Brain microvascular endothelial cell (primary cell): ENCODE measurements at regions not wholly inside any gene's neighbourhood (a gene's known extent, or its start where the extent isn't known, plus 50 kb on each side); places are given as distances from the start of the nearest gene placed in this dataset.

Source experiments
- DNase-seq: peaks from one replicate; pipeline ENCODE4 v3.0.0-alpha.2; 2020
- H3K27ac ChIP-seq: fragments of 250-450 bp; sonication (Bioruptor Pico); 2 replicates; pipeline ENCODE4 v1.5.1; 2020; ENCODE audit warnings: mild to moderate bottlenecking, moderate library complexity
- H3K27me3 ChIP-seq: fragments of 250-450 bp; sonication (Bioruptor Pico); replicated peaks from 2 replicates; pipeline ENCODE4 v1.5.1; 2020; ENCODE audit warnings: mild to moderate bottlenecking
- H3K36me3 ChIP-seq: fragments of 250-450 bp; sonication (Bioruptor Pico); replicated peaks from 2 replicates; pipeline ENCODE4 v1.5.1; 2020; ENCODE audit warnings: mild to moderate bottlenecking
- H3K4me3 ChIP-seq: 2 replicates; pipeline ENCODE4 v1.5.1; 2011; ENCODE audit warnings: low read depth, mild to moderate bottlenecking, control low read depth, low read length, moderate library complexity
- in situ Hi-C: cut with HindIII; loops from 2 replicates; pipeline ENCODE4 v1.10.0; 2017; ENCODE audit warnings: low sequenced_read_pairs, low pct_ligation_motif_present
- TF ChIP-seq, protein P1 (sequence below): IDR thresholded peaks from 2 replicates; pipeline ENCODE4 v1.5.1; 2011; ENCODE audit warnings: low read depth, mild to moderate bottlenecking, moderate library complexity, low read length, control low read depth, inconsistent platforms; ENCODE audit errors: missing control alignments

DNA sequence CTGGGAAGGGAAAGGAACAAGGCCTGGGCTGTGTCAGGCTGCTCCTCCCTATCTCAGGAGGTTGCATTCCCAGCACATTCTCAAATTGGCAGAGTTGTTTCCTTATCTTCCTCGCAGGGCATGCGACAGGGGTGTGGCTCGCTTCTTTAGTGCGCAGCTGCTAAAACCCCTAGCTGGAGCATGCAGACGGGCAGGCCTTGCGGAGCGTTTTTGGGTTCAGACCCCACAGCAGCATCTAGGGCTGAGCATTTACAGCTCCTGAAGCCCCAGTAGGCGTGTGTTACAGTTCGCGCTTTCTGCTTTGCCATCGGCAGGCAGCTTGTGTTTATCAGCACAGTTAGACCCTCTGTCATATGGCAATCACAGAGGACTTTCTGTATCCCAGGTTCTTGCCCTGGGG lies 392.4 kb downstream of the TECRL start:
- H3K36me3 ChIP-seq, result no peaks in the 10 kb centered on the region
- no peak overlapping the region for H3K27ac ChIP-seq
- H3K4me3 ChIP-seq, result no peak overlapping the region
- no peaks in the 10 kb centered on the region for H3K27me3 ChIP-seq
- in situ Hi-C loops, result no loop called here
- TF ChIP-seq, protein P1, sequence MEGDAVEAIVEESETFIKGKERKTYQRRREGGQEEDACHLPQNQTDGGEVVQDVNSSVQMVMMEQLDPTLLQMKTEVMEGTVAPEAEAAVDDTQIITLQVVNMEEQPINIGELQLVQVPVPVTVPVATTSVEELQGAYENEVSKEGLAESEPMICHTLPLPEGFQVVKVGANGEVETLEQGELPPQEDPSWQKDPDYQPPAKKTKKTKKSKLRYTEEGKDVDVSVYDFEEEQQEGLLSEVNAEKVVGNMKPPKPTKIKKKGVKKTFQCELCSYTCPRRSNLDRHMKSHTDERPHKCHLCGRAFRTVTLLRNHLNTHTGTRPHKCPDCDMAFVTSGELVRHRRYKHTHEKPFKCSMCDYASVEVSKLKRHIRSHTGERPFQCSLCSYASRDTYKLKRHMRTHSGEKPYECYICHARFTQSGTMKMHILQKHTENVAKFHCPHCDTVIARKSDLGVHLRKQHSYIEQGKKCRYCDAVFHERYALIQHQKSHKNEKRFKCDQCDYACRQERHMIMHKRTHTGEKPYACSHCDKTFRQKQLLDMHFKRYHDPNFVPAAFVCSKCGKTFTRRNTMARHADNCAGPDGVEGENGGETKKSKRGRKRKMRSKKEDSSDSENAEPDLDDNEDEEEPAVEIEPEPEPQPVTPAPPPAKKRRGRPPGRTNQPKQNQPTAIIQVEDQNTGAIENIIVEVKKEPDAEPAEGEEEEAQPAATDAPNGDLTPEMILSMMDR, result no peak
- no peak for DNase-seq

DNA sequence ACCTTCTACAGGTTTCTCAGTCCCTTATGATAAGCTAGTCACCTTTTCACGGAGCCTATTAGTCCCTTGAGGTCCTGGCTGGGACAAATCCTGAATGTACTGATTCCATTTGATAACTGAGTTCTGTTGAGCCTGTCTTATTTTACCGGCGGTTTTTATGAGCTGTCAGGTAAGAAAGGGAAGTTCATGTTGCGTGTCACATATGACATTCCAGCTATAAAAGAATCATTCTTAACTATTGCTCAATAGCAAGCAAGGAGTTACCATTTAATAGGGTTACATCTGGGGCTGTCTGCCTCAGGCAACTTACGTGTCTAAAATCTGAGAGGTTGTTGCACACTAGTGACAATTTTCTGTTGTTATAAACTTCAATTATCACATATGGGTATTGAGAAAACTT lies 394.6 kb downstream of the TECRL start:
- no peak for DNase-seq
- H3K36me3 ChIP-seq, result no peaks in the 10 kb centered on the region
- H3K27me3 ChIP-seq, result no peaks in the 10 kb centered on the region
- TF ChIP-seq, protein P1, result no peak
- H3K4me3 ChIP-seq, result no peak overlapping the region
- no peak overlapping the region for H3K27ac ChIP-seq
- in situ Hi-C loops, result no loop called here

DNA sequence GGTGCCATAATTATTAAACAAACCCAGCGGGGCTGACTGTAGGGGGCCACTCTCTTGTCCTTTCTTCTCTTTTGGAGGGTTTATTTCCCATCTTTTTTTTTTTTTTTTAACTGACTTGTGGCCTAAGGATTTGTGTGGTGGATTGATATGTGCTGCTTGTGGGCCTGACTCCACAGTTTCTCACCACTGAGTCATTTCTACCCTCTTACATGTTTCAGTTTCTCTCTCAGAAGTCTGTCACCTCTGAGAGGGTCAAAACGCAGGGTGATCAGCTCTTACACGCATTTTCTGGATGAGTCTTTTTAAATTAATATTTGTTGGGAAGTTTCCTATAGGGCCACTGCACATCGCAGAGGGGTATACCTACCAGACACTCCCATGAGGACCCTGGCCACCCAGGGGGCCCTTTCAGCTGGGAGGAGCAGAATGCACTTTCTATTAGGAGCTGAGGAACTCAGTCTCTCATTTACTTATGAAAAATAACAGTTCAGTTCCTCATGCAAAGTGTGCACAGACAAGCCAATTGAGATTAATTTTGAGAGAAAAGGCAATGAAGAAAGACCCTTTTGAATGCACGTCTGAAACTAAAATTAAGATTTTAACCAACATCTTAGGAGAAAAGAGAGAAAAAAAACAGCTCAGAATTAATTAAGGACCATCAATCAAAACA lies 407.9 kb downstream of the TECRL start:
- no peak overlapping the region for H3K4me3 ChIP-seq
- no peak overlapping the region for H3K27ac ChIP-seq
- in situ Hi-C loops, result no loop called here
- H3K27me3 ChIP-seq, result no peaks in the 10 kb centered on the region
- H3K36me3 ChIP-seq, result no peaks in the 10 kb centered on the region
- no peak for DNase-seq
- TF ChIP-seq, protein P1, result no peak

DNA sequence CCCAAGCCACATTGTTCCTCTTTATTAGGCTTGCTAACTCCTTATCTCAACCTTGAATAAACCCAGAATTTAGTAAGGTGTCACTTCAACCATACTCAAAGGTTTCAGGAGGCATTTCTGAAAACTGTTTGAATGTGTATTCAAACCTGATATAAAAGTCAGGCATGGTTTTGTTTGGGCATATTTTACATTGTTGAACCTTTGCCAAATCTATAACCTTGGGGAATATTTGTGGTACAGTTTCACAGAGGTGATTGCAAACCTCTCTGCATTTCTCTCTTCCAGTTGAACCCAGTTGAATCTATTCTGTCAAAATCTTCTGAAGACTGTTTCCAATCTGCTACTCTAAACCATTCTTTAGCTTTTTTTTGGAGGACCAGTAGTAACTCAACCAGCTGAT lies 409.0 kb downstream of the TECRL start:
- Histone ChIP-seq H3K27ac (no peak overlapping the region), H3K4me3 (no peak overlapping the region), H3K27me3 (no peaks in the 10 kb centered on the region), H3K36me3 (no peaks in the 10 kb centered on the region)
- TF ChIP-seq, protein P1, result no peak
- in situ Hi-C loops, result no loop called here
- DNase-seq, result no peak

DNA sequence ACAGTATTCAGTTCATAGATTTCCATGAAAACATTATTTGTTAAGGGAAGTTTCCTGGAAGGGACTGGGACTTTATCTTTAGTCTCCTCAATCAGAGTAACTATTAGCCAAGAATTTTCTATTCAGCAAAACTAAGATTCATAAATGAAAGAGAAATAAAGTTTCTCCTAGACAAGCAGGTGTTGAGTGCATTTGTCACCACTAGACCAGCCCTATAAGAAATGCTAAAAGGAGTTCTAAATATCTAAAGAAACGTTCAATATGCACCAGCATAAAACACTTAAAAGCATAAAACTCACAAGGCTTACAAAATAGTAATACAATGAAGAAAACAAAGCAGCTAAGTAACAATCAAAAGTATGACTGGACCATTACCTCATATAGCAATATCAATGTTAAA lies 423.0 kb downstream of the TECRL start:
- Histone ChIP-seq H3K4me3 (no peak overlapping the region), H3K36me3 (no peaks in the 10 kb centered on the region), H3K27ac (no peak overlapping the region), H3K27me3 (no peaks in the 10 kb centered on the region)
- TF ChIP-seq, protein P1, result no peak
- DNase-seq, result no peak
- in situ Hi-C loops, result no loop called here

DNA sequence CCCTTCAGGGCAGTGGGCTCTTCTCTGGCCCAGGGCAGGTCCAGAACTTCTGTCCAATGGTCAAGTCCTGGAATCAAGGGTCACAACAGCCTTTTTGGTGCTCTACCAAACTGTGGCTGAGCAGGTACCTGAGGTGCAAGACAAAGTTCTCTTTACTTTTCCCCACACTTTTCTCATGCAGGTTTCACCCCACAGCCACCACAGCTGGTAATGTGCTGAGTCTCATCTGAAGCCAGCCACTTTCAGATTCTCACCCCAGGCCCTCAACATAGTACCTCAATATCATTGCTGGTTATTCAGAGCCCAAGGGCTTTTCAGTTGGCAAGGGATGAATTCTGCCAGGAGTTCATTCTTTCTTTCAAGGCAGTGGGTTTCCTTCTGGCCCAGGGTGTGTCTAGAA lies 426.0 kb downstream of the TECRL start:
- no peak overlapping the region for H3K27ac ChIP-seq
- no peak overlapping the region for H3K4me3 ChIP-seq
- TF ChIP-seq, protein P1, result no peak
- no peaks in the 10 kb centered on the region for H3K27me3 ChIP-seq
- no peak for DNase-seq
- in situ Hi-C loops, result no loop called here
- no peaks in the 10 kb centered on the region for H3K36me3 ChIP-seq
